ENCODE measurements at regions not wholly inside any gene's neighbourhood (a gene's known extent, or its start where the extent isn't known, plus 50 kb on each side); places are given as distances from the start of the nearest gene placed in this dataset.

GRCh38 chr2:226303707-226304106 is 495.9 kb downstream of the IRS1 start:
- H3F3A ChIP-seq (ENCODE audit: insufficient read depth), result no peaks in the 10 kb centered on the region
- no peaks in the 10 kb centered on the region for H4K20me1 ChIP-seq (ENCODE audit: low read depth, low read length)
- H3K4me2 ChIP-seq (ENCODE audit: low read depth, low read length, poor library complexity, severe bottlenecking), result no peak overlapping the region
- no peak overlapping the region for H3K9ac ChIP-seq (ENCODE audit: low read length)
- no peaks in the 10 kb centered on the region for H3K9me3 ChIP-seq (ENCODE audit: insufficient read depth, low read length)
- H2AFZ ChIP-seq (ENCODE audit: low read depth, low read length, severe bottlenecking), result no peak overlapping the region
- no peak overlapping the region for H3K4me3 ChIP-seq (ENCODE audit: insufficient read depth, low read length, poor library complexity, severe bottlenecking)
- H3K36me3 ChIP-seq (ENCODE audit: low read length), result no peaks in the 10 kb centered on the region
- no peaks in the 10 kb centered on the region for H3K27me3 ChIP-seq (ENCODE audit: low read length)
- H3K27ac ChIP-seq (ENCODE audit: low read depth, low read length), result no peak overlapping the region
- TF ChIP-seq CTCF (IDR thresholded peaks at IDR 0.05; ENCODE audit: insufficient read depth, low read length, poor library complexity, severe bottlenecking), result no peak
- TF ChIP-seq EZH2phosphoT487 (conservative IDR thresholded peaks at IDR 0.05; ENCODE audit: low read length), result no peak
- H3K9me2 ChIP-seq (replicated peaks; ENCODE audit: insufficient read depth, low read length), result no peaks in the 10 kb centered on the region
- H3K79me2 ChIP-seq (ENCODE audit: insufficient read depth, low read length), result no peaks in the 10 kb centered on the region

GRCh38 chr2:226300196-226300886 is 499.3 kb downstream of the IRS1 start:
- Histone ChIP-seq H3K9me3 (ENCODE audit: insufficient read depth, low read length) (no peaks in the 10 kb centered on the region), H3K79me2 (ENCODE audit: insufficient read depth, low read length) (no peaks in the 10 kb centered on the region), H2AFZ (ENCODE audit: low read depth, low read length, severe bottlenecking) (no peak overlapping the region), H3K9ac (ENCODE audit: low read length) (no peak overlapping the region), H3K9me2 (replicated peaks; ENCODE audit: insufficient read depth, low read length) (no peaks in the 10 kb centered on the region), H3K36me3 (ENCODE audit: low read length) (no peaks in the 10 kb centered on the region), H3K27ac (ENCODE audit: low read depth, low read length) (no peak overlapping the region), H3K4me3 (ENCODE audit: insufficient read depth, low read length, poor library complexity, severe bottlenecking) (no peak overlapping the region), H4K20me1 (ENCODE audit: low read depth, low read length) (no peaks in the 10 kb centered on the region), H3K27me3 (ENCODE audit: low read length) (no peaks in the 10 kb centered on the region), H3F3A (ENCODE audit: insufficient read depth) (no peaks in the 10 kb centered on the region), H3K4me2 (ENCODE audit: low read depth, low read length, poor library complexity, severe bottlenecking) (no peak overlapping the region)
- TF ChIP-seq EZH2phosphoT487 (conservative IDR thresholded peaks at IDR 0.05; ENCODE audit: low read length), result no peak
- no peak for TF ChIP-seq CTCF (IDR thresholded peaks at IDR 0.05; ENCODE audit: insufficient read depth, low read length, poor library complexity, severe bottlenecking)

GRCh38 chr2:226299771-226300170 is 499.8 kb downstream of the IRS1 start:
- Histone ChIP-seq H3K27me3 (ENCODE audit: low read length) (no peaks in the 10 kb centered on the region), H3K79me2 (ENCODE audit: insufficient read depth, low read length) (no peaks in the 10 kb centered on the region), H3K36me3 (ENCODE audit: low read length) (no peaks in the 10 kb centered on the region), H2AFZ (ENCODE audit: low read depth, low read length, severe bottlenecking) (no peak overlapping the region), H3K4me3 (ENCODE audit: insufficient read depth, low read length, poor library complexity, severe bottlenecking) (no peak overlapping the region), H3K9me3 (ENCODE audit: insufficient read depth, low read length) (no peaks in the 10 kb centered on the region), H3F3A (ENCODE audit: insufficient read depth) (no peaks in the 10 kb centered on the region), H4K20me1 (ENCODE audit: low read depth, low read length) (no peaks in the 10 kb centered on the region), H3K9me2 (replicated peaks; ENCODE audit: insufficient read depth, low read length) (no peaks in the 10 kb centered on the region), H3K4me2 (ENCODE audit: low read depth, low read length, poor library complexity, severe bottlenecking) (no peak overlapping the region), H3K27ac (ENCODE audit: low read depth, low read length) (no peak overlapping the region), H3K9ac (ENCODE audit: low read length) (no peak overlapping the region)
- TF ChIP-seq EZH2phosphoT487 (conservative IDR thresholded peaks at IDR 0.05; ENCODE audit: low read length) (no peak), CTCF (IDR thresholded peaks at IDR 0.05; ENCODE audit: insufficient read depth, low read length, poor library complexity, severe bottlenecking) (no peak)
